NOMO-1 treated with DMSO at 0.1 percent for 48 hours (cell line): ENCODE measurements at regions not wholly inside any gene's neighbourhood (a gene's known extent, or its start where the extent isn't known, plus 50 kb on each side); places are given as distances from the start of the nearest gene placed in this dataset.

ENCODE experiments used
- DNase-seq: peaks from one replicate; lab custom pipeline; 2025; ENCODE audit not compliant: unreplicated experiment; lab: John Stamatoyannopoulos, UW

DNA sequence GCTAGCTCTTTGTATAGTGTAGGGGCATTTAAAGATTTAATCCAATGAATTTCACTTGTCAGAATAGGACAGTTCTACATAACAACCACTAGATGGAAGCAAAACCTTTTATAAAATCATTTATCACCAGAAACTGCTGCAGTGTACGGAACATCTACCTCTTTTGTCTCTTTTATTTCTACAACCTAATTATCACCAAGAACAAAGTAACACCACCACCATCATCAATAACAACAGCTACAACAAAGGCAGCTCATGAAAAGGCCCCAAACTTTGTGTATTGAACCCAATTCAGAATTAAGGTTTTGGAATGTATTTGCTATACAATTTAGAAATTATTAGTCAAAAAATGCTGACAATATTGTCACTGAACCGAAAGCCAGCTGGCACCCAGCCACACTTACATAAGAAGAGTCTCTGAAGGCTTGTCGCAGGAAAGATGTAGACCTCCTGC is 260.9 kb upstream of the RPS6KA3 start:
- peak; percentile 65 for DNase-seq

- no peak for DNase-seq
Measured at GRCh38 chrX:20527041-20527440, 260.3 kb upstream of the RPS6KA3 start.

DNA sequence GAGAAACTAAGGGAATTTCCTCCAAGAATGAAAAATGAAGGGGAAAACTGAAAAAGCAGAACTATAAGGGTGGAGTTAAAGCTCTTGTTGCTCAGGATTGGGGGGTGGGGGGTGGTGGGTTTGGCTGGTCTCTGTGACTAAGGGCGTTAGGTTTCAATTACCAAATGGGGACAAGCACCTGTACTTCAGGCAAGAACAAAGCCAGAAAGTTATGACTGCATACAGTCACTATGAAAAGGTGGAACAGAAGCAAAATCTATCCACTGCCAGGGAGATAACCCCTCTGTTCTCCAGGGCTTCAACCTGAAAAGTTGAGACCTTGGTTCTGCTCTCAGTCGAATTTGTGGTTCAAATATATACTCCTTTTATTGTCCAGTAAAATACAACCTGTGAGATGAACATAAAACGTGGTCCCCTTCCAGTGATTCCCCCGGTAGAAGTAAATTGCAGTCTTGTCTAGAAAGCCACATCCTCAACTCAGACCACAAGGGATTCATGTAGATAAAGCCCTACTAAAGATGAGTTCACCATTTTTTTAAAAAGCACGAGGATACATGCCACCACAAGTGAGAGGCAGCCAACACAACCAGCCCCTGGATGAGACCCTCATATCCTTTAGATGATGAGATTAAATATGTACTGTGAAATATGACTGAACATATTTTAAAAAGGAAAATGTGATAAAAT is 257.1 kb upstream of the RPS6KA3 start:
- peak; percentile 20 for DNase-seq

- DNase-seq = no peak
Measured at GRCh38 chrX:20522420-20522819, 255.7 kb upstream of the RPS6KA3 start.

GRCh38 chrX:20521222-20521621 is 254.5 kb upstream of the RPS6KA3 start:
- no peak for DNase-seq

GRCh38 chrX:20519826-20520225 is 253.1 kb upstream of the RPS6KA3 start:
- no peak for DNase-seq

GRCh38 chrX:20519146-20519545 is 252.4 kb upstream of the RPS6KA3 start:
- no peak for DNase-seq

DNA sequence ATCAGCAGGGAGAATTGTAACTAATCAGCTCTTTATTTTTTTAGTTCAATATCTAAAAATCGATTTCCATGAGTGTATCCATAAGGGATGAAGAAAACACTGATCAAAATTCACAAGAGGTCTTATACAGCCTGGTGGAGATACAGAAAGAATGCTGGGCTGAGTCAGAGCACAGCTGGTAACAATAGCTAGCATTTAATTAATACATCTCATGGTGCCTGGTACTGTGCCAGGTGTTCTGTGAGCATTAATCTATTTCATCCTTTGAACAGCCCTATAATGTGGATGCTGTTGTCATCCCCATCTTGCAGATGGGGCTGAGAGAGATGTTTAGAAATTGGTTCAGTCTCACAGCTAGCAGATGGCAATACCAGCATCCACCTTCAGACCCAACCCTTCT is 250.9 kb upstream of the RPS6KA3 start:
- DNase-seq = no peak

- peak; percentile 94 for DNase-seq
Measured at GRCh38 chrX:20515841-20516461, 249.2 kb upstream of the RPS6KA3 start.

- no peak for DNase-seq
Measured at GRCh38 chrX:20514358-20514757, 247.6 kb upstream of the RPS6KA3 start.

- DNase-seq = no peak
Measured at GRCh38 chrX:20513185-20513584, 246.5 kb upstream of the RPS6KA3 start.

DNA sequence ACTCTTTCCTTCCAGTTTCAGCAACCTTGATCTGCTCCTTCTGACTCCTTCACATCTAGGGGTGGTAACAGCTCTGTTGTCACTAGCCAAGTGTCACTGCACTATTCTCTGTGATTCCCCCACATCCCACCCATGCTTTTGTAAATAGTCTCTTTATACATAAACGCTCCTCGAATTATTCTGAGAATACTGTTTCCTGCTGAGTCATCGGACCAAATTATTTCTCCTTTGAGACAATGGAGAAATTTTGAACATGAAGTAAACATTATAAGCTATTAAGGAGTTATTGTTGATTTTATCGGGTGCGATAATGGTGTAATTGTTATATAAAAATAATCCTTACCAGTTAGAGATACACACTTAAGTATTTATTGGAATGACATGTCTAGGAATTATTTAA is 245.1 kb upstream of the RPS6KA3 start:
- no peak for DNase-seq

- DNase-seq = no peak
Measured at GRCh38 chrX:20507901-20508620, 241.4 kb upstream of the RPS6KA3 start.

DNA sequence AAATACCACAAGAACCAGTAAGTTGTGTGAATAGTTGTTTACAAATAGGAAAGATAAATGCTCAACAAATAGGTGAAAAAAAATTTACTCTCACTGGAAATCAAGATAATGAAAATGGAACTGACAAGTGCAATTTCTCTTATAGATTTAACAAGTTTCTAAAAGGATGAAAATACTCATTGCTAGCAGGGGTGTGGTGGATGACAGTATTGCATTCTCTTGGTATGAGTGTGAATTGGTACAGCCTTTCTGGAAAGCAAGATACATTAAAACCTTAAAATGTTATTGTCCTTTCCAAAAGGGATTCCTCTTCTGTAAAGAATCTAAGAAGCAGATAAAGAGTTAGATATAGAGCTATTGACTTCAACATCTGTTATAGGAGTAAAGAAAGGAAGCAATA is 240.0 kb upstream of the RPS6KA3 start:
- DNase-seq = no peak

GRCh38 chrX:20500949-20501348 is 234.2 kb upstream of the RPS6KA3 start:
- DNase-seq = no peak

DNA sequence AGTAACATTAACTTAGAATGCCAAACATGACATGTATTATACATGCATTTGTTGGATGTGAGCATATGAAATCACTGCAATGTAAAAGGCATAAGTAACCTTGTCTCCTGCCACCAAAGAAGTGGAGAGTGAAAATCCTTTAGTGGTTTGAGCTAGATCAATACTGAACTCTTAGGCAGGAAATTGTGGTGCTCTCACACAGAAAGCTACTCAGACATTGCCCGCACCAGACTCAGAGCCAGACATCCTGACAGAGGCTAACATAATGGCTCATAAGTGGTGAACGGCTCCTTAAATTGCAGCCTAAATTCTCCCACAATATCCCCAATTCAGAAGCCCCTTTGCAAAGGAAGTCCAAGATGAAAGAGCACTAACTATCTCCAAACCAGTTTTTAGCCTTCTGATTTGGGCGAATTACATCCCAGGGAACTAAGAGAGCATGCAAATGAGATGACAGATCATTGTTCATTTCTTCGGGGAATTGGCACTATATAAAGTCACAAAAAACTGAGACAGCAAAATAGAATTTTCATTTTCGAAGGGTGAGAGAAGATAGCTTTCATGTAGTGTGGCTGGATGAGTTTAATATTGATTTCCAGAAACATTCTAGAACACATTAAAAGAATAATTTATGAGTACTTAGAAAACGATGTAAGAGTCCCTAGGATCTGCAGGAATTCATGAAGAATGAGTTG is 233.6 kb upstream of the RPS6KA3 start:
- no peak for DNase-seq

DNA sequence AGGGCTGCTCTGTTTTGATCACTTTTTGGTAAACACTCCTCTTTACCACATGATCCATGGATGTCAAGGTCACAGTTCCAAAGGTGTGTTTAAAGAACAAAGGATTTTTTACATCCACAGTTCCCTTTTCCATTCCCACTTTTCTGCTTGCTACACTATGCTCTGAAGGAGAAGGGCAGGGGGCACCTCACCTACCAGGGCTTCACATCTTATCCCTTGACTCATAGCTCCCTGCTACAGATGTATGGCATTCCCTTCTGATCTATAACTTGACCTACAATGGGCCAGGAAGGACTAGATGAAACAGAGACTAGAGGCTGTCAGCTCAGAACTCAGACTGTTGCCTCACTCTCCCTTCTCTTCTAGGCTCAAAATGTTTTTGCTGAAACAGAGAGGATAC is 233.1 kb upstream of the RPS6KA3 start:
- DNase-seq = no peak

DNA sequence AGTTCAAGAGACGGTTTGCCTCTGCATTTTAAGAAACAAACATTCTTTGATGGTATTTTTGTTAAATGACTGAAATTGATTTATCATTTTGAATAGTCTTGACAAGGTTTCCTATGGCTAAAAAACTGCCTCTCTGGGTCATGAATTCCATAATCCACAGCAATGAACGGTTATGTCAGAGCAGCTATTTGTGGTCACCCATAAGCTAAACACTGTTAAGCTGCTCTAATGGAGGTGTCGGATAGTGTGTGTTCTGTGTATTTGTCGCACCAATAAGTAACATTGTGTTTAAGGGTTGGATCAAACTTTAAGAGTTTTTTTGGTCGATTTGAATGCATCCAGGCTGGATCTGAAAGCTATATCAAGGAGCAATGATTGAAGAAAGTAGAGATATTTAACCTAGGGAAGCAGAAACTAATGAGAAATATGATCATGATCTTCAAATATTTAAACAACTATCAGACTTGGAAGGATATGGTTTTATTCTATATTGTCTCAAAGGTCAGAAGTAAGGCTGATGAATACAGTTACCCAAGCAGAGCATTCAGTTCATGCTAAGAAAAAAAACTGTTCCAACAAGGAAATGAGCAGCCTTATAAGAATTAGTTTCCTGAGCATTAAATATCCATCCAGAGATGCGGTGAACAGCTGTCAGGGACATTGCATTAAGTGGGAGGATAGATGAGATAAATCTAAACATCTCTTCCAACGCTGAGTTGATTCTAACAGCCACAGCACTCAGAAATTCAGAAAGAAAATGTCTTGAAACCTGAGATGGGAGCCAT is 232.3 kb upstream of the RPS6KA3 start:
- no peak for DNase-seq

DNA sequence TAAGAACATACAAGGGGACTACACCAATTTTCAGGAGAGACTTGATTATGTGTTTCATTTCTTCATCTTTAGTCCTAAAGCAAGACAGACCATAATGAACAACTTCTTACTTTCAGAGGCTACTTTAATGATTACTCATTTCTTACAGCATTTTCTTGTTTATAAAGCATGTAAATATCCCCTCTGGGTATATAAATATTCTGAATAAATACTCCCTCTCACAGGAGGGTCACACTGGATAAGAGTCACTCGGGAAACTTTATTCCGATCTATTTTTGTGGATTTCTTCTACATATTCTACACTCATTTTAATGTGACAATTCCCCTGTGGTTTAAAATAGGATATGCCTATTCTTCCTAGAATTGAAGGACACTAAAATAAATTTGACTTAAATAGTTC is 228.9 kb upstream of the RPS6KA3 start:
- no peak for DNase-seq

- no peak for DNase-seq
Measured at GRCh38 chrX:20488473-20488872, 221.8 kb upstream of the RPS6KA3 start.

- peak; percentile 26 for DNase-seq
Measured at GRCh38 chrX:20487227-20487626, 220.5 kb upstream of the RPS6KA3 start.
